OCI-LY3 (cell line): ENCODE measurements at regions not wholly inside any gene's neighbourhood (a gene's known extent, or its start where the extent isn't known, plus 50 kb on each side); places are given as distances from the start of the nearest gene placed in this dataset.

ENCODE experiments used
- H2AFZ ChIP-seq: fragments of 200-600, 300-600 bp; shearing (Covaris generic); 2 replicates; pipeline ENCODE4 v1.6.0; 2014; ENCODE audit warnings: antibody characterized with exemption, low read depth, low read length
- H3K27ac ChIP-seq: fragments of 200-600, 300-600 bp; sonication (generic); 2 replicates; pipeline ENCODE4 v1.5.1; 2014; ENCODE audit warnings: mild to moderate bottlenecking, low read length, moderate library complexity, mixed read lengths
- H3K27me3 ChIP-seq: fragments of 200-600, 300-600 bp; sonication (generic); 2 replicates; pipeline ENCODE4 v1.6.1; 2014; ENCODE audit warnings: low read depth, low read length, mixed read lengths
- H3K36me3 ChIP-seq: fragments of 200-600, 300-600 bp; sonication (generic); replicated peaks from 2 replicates; pipeline ENCODE3; 2014; ENCODE audit warnings: low read depth, low read length, mixed read lengths
- H3K4me1 ChIP-seq: fragments of 300-600, 200-600 bp; sonication (generic); 2 replicates; pipeline ENCODE4 v1.6.1; 2014; ENCODE audit warnings: low read length, mixed read lengths
- H3K4me2 ChIP-seq: fragments of 200-600, 300-600 bp; sonication (generic); 2 replicates; pipeline ENCODE4 v1.6.1; 2014; ENCODE audit warnings: low read length, mixed read lengths
- H3K4me3 ChIP-seq: fragments of 300-600, 200-600 bp; sonication (generic); 2 replicates; pipeline ENCODE4 v1.5.1; 2014; ENCODE audit warnings: antibody characterized with exemption, mild to moderate bottlenecking, low read length, moderate library complexity
- H3K79me2 ChIP-seq: fragments of 300-600, 200-600 bp; shearing (Covaris generic); 2 replicates; pipeline ENCODE4 v1.6.1; 2014; ENCODE audit warnings: mild to moderate bottlenecking, low read length, mixed read lengths
- H3K9ac ChIP-seq: fragments of 300-600, 200-600 bp; shearing (Covaris generic); 2 replicates; pipeline ENCODE4 v1.6.0; 2014; ENCODE audit warnings: mild to moderate bottlenecking, low read length, moderate library complexity
- H3K9me3 ChIP-seq: fragments of 200-600, 300-600 bp; shearing (Covaris generic); 2 replicates; pipeline ENCODE4 v1.6.1; 2014; ENCODE audit warnings: low read length, mixed read lengths; ENCODE audit not compliant: insufficient read depth
- H4K20me1 ChIP-seq: fragments of 200-600, 300-600 bp; sonication (generic); 2 replicates; pipeline ENCODE4 v1.6.1; 2016; ENCODE audit warnings: low read length, mixed read lengths; ENCODE audit not compliant: insufficient read depth
- CTCF ChIP-seq: fragments of 200-600, 300-600 bp; sonication (generic); IDR thresholded peaks from 2 replicates; pipeline ENCODE4 v1.5.1; 2014; ENCODE audit warnings: antibody characterized with exemption, low read length, low read depth
- EZH2phosphoT487 ChIP-seq: fragments of 200-600 bp; shearing (Covaris generic); IDR thresholded peaks from 2 replicates; pipeline ENCODE4 v1.6.1; 2018; ENCODE audit warnings: antibody characterized with exemption, mixed run types, low read depth

- H3K36me3 ChIP-seq, result no peaks in the 10 kb centered on the region
- no peaks in the 10 kb centered on the region for H4K20me1 ChIP-seq
- H3K4me3 ChIP-seq, result no peak overlapping the region
- no peaks in the 10 kb centered on the region for H3K9me3 ChIP-seq
- H3K27me3 ChIP-seq, result no peaks in the 10 kb centered on the region
- H3K27ac ChIP-seq, result no peak overlapping the region
- no peak overlapping the region for H3K4me2 ChIP-seq
- no peaks in the 10 kb centered on the region for H3K4me1 ChIP-seq
- TF ChIP-seq CTCF, result no peak
- no peak for TF ChIP-seq EZH2phosphoT487
- H2AFZ ChIP-seq, result no peak overlapping the region
- H3K79me2 ChIP-seq, result no peaks in the 10 kb centered on the region
- H3K9ac ChIP-seq, result no peak overlapping the region
Measured at GRCh38 chr4:179415847-179416223, 1973.6 kb upstream of the AGA start.

- Histone ChIP-seq H4K20me1 (no peaks in the 10 kb centered on the region), H3K4me2 (no peak overlapping the region), H3K79me2 (no peaks in the 10 kb centered on the region), H3K9me3 (no peaks in the 10 kb centered on the region), H3K4me3 (no peak overlapping the region), H3K4me1 (no peaks in the 10 kb centered on the region), H3K36me3 (no peaks in the 10 kb centered on the region), H2AFZ (no peak overlapping the region), H3K9ac (no peak overlapping the region), H3K27me3 (no peaks in the 10 kb centered on the region), H3K27ac (no peak overlapping the region)
- TF ChIP-seq EZH2phosphoT487, result no peak
- no peak for TF ChIP-seq CTCF
Measured at GRCh38 chr4:179417357-179417756, 1975.1 kb upstream of the AGA start.

GRCh38 chr4:179437962-179438361, 1995.7 kb upstream of the AGA start:
- Histone ChIP-seq H3K4me3 (no peak overlapping the region), H3K9me3 (no peaks in the 10 kb centered on the region), H3K4me1 (no peaks in the 10 kb centered on the region), H3K27ac (no peak overlapping the region), H4K20me1 (no peaks in the 10 kb centered on the region), H3K79me2 (no peaks in the 10 kb centered on the region), H2AFZ (no peak overlapping the region), H3K27me3 (no peaks in the 10 kb centered on the region), H3K4me2 (no peak overlapping the region), H3K9ac (no peak overlapping the region), H3K36me3 (no peaks in the 10 kb centered on the region)
- no peak for TF ChIP-seq EZH2phosphoT487
- no peak for TF ChIP-seq CTCF

GRCh38 chr4:179441596-179441995, 1999.4 kb upstream of the AGA start:
- H3K4me3 ChIP-seq, result no peak overlapping the region
- H3K4me2 ChIP-seq, result no peak overlapping the region
- no peaks in the 10 kb centered on the region for H4K20me1 ChIP-seq
- TF ChIP-seq CTCF (no peak), EZH2phosphoT487 (no peak)
- peaks cover 5% of the 10 kb centered on the region for H3K9me3 ChIP-seq
- H3K4me1 ChIP-seq, result no peaks in the 10 kb centered on the region
- H3K27ac ChIP-seq, result no peak overlapping the region
- H3K36me3 ChIP-seq, result no peaks in the 10 kb centered on the region
- H3K9ac ChIP-seq, result no peak overlapping the region
- no peaks in the 10 kb centered on the region for H3K27me3 ChIP-seq
- H2AFZ ChIP-seq, result no peak overlapping the region
- no peaks in the 10 kb centered on the region for H3K79me2 ChIP-seq
